ENCODE measurements at regions not wholly inside any gene's neighbourhood (a gene's known extent, or its start where the extent isn't known, plus 50 kb on each side); places are given as distances from the start of the nearest gene placed in this dataset.

DNA sequence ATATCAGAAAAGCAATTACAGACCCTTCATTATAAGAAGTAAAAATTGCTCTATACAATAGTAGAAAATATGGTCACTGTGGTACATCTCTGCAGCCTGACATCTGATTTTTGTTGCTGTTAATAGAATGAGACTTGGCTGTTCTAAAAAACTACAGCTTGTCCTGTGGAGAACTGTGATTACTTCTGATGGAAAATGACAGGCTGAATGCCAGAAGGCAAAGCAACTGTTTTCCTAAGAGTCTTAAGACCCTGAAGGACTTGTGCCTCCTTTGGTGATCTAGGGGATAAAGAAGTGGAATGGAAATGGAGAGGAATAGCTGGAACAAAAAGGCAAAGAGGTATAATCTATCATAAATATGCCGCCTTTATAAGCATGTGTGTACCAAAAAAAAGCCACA is 314.8 kb downstream of the BCHE start:
- no peak for FAIRE-seq
- ChIA-PET CTCF (ENCODE audit: low intra/inter-chr PET ratio, low total read pairs) (no interaction called here), POLR2A (no interaction called here)
- no peak for DNase-seq (ENCODE audit: low spot score)
- no TSS peak for BruUV-seq (replicated peaks)
- no peaks in the 10 kb centered on the region for H3K27me3 ChIP-seq (ENCODE audit: control insufficient read depth in 1 of 2, insufficient read depth in 2 of 2, low read length in 2 of 2)
- TF ChIP-seq ZNF572 (CRISPR knock-in tag; IDR thresholded peaks at IDR 0.05): no peak
- TF ChIP-seq, protein P1, sequence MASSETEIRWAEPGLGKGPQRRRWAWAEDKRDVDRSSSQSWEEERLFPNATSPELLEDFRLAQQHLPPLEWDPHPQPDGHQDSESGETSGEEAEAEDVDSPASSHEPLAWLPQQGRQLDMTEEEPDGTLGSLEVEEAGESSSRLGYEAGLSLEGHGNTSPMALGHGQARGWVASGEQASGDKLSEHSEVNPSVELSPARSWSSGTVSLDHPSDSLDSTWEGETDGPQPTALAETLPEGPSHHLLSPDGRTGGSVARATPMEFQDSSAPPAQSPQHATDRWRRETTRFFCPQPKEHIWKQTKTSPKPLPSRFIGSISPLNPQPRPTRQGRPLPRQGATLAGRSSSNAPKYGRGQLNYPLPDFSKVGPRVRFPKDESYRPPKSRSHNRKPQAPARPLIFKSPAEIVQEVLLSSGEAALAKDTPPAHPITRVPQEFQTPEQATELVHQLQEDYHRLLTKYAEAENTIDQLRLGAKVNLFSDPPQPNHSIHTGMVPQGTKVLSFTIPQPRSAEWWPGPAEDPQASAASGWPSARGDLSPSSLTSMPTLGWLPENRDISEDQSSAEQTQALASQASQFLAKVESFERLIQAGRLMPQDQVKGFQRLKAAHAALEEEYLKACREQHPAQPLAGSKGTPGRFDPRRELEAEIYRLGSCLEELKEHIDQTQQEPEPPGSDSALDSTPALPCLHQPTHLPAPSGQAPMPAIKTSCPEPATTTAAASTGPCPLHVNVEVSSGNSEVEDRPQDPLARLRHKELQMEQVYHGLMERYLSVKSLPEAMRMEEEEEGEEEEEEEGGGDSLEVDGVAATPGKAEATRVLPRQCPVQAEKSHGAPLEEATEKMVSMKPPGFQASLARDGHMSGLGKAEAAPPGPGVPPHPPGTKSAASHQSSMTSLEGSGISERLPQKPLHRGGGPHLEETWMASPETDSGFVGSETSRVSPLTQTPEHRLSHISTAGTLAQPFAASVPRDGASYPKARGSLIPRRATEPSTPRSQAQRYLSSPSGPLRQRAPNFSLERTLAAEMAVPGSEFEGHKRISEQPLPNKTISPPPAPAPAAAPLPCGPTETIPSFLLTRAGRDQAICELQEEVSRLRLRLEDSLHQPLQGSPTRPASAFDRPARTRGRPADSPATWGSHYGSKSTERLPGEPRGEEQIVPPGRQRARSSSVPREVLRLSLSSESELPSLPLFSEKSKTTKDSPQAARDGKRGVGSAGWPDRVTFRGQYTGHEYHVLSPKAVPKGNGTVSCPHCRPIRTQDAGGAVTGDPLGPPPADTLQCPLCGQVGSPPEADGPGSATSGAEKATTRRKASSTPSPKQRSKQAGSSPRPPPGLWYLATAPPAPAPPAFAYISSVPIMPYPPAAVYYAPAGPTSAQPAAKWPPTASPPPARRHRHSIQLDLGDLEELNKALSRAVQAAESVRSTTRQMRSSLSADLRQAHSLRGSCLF (CRISPR knock-in tag; IDR thresholded peaks at IDR 0.05; ENCODE audit: borderline replicate concordance): no peak
- TF ChIP-seq, protein P2, sequence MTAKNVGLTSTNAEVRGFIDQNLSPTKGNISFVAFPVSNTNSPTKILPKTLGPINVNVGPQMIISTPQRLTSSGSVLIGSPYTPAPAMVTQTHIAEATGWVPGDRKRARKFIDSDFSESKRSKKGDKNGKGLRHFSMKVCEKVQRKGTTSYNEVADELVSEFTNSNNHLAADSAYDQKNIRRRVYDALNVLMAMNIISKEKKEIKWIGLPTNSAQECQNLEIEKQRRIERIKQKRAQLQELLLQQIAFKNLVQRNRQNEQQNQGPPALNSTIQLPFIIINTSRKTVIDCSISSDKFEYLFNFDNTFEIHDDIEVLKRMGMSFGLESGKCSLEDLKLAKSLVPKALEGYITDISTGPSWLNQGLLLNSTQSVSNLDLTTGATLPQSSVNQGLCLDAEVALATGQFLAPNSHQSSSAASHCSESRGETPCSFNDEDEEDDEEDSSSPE (CRISPR knock-in tag; IDR thresholded peaks at IDR 0.05): no peak
- no peak for TF ChIP-seq ZNF207 (IDR thresholded peaks at IDR 0.05; ENCODE audit: borderline replicate concordance)
- TF ChIP-seq, protein P3, sequence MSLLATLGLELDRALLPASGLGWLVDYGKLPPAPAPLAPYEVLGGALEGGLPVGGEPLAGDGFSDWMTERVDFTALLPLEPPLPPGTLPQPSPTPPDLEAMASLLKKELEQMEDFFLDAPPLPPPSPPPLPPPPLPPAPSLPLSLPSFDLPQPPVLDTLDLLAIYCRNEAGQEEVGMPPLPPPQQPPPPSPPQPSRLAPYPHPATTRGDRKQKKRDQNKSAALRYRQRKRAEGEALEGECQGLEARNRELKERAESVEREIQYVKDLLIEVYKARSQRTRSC (CRISPR knock-in tag; IDR thresholded peaks at IDR 0.05; ENCODE audit: low read depth): no peak
- in situ Hi-C loops (cut with HindIII; ENCODE audit: extremely low pct_ligation_motif_present, low pct_unique_long_range_greater_than_20kb): no loop called here
- no peak overlapping the region for H3K27ac ChIP-seq (ENCODE audit: extremely low read length, insufficient read depth, low read length)
- H3K4me3 ChIP-seq (replicated peaks in 1 of 3; ENCODE audit: insufficient read depth in 1 of 3, low read depth in 2 of 3, low read length in 3 of 3): no peak overlapping the region
- H3K4me1 ChIP-seq (ENCODE audit: insufficient read depth, low read length): no peaks in the 10 kb centered on the region
- H3K9ac ChIP-seq (ENCODE audit: insufficient read depth, low read depth, low read length): no peak overlapping the region
- WGBS (ENCODE audit: low lambda C conversion rate): 5% methylated on average over 1 of the region's 1 CpG
- no peaks in the 10 kb centered on the region for H3K9me3 ChIP-seq (ENCODE audit: low read length)
- no peak overlapping the region for H2AFZ ChIP-seq (ENCODE audit: low read length)
- no peaks in the 10 kb centered on the region for H3K79me2 ChIP-seq (ENCODE audit: insufficient read depth, low read length)
- intact Hi-C loops (cut with micrococcal nuclease; ENCODE audit: unreplicated experiment): no loop called here
- H4K20me1 ChIP-seq (ENCODE audit: insufficient read depth, low read length): no peaks in the 10 kb centered on the region
- no peak overlapping the region for H3K4me2 ChIP-seq (ENCODE audit: low read depth, low read length)
- no peak for ATAC-seq
- H3K36me3 ChIP-seq (replicated peaks in 1 of 2; ENCODE audit: control insufficient read depth in 1 of 2, insufficient read depth in 2 of 2, low read length in 2 of 2): no peaks in the 10 kb centered on the region
